GM23248 (cell line): ENCODE measurements at regions not wholly inside any gene's neighbourhood (a gene's known extent, or its start where the extent isn't known, plus 50 kb on each side); places are given as distances from the start of the nearest gene placed in this dataset.

Experiments used
- DNase-seq: peaks from one replicate; pipeline ENCODE4 v3.0.0-alpha.2; 2015
- H2AFZ ChIP-seq: fragments of 200-600 bp; sonication (generic); 2 replicates; pipeline ENCODE4 v1.6.1; 2016; ENCODE audit warnings: antibody characterized with exemption
- H3F3A ChIP-seq: fragments of 200-600 bp; sonication (generic); 2 replicates; pipeline ENCODE4 v1.6.1; 2016; ENCODE audit warnings: mild to moderate bottlenecking, antibody characterized with exemption, mixed run types; ENCODE audit not compliant: insufficient read depth
- H3K27ac ChIP-seq: fragments of 200-600 bp; sonication (generic); 2 replicates; pipeline ENCODE4 v1.5.1; 2016; ENCODE audit warnings: mild to moderate bottlenecking
- H3K27me3 ChIP-seq: fragments of 200-600 bp; sonication (generic); replicated peaks from 2 replicates; pipeline ENCODE4 v1.6.1; 2016; ENCODE audit warnings: mild to moderate bottlenecking; ENCODE audit not compliant: insufficient read depth
- H3K36me3 ChIP-seq: fragments of 200-600 bp; sonication (generic); 2 replicates; pipeline ENCODE4 v1.6.1; 2016; ENCODE audit warnings: low read depth, mild to moderate bottlenecking
- H3K4me1 ChIP-seq: fragments of 200-600 bp; sonication (generic); 2 replicates; pipeline ENCODE4 v1.6.1; 2016; ENCODE audit warnings: mild to moderate bottlenecking; ENCODE audit not compliant: insufficient read depth
- H3K4me2 ChIP-seq: fragments of 200-600 bp; sonication (generic); one replicate; pipeline ENCODE4 v1.6.1; 2016; ENCODE audit warnings: mild to moderate bottlenecking; ENCODE audit not compliant: unreplicated experiment
- H3K4me3 ChIP-seq: fragments of 200-600 bp; sonication (generic); 2 replicates; pipeline ENCODE4 v1.5.1; 2016; ENCODE audit warnings: mild to moderate bottlenecking
- H3K79me2 ChIP-seq: fragments of 200-600 bp; sonication (generic); 2 replicates; pipeline ENCODE4 v1.6.1; 2016; ENCODE audit warnings: mild to moderate bottlenecking; ENCODE audit not compliant: insufficient read depth
- H3K9ac ChIP-seq: fragments of 200-600 bp; sonication (generic); 2 replicates; pipeline ENCODE4 v1.6.1; 2016; ENCODE audit warnings: mild to moderate bottlenecking
- H3K9me2 ChIP-seq: fragments of 200-600 bp; sonication (generic); 2 replicates; pipeline ENCODE4 v1.6.1; 2016; ENCODE audit warnings: mixed run types, mild to moderate bottlenecking, moderate library complexity; ENCODE audit not compliant: insufficient read depth
- H3K9me3 ChIP-seq: fragments of 200-600 bp; sonication (generic); one replicate; pipeline ENCODE4 v1.6.1; 2017; ENCODE audit warnings: low read depth
- H4K20me1 ChIP-seq: fragments of 200-600 bp; sonication (generic); 2 replicates; pipeline ENCODE4 v1.6.0; 2016; ENCODE audit not compliant: insufficient read depth
- EZH2 ChIP-seq: fragments of 200-600 bp; sonication (generic); IDR thresholded peaks from 2 replicates; pipeline ENCODE4 v1.6.1; 2018; ENCODE audit warnings: antibody characterized with exemption, mild to moderate bottlenecking; ENCODE audit not compliant: insufficient read depth, poor library complexity, severe bottlenecking
- EZH2phosphoT487 ChIP-seq: fragments of 200-600 bp; sonication (generic); IDR thresholded peaks from 2 replicates; pipeline ENCODE4 v1.6.1; 2018; ENCODE audit warnings: antibody characterized with exemption, moderate library complexity, mild to moderate bottlenecking, low read depth; ENCODE audit not compliant: insufficient read depth
- whole genome bisulfite sequencing, 2 experiments: methylation state at CpG; one replicate each; pipeline ENCODE4 v1.1.6; 2015 to 2017; ENCODE audit warnings: low lambda C conversion rate in 2 of 2, low coverage in 1 of 2; ENCODE audit errors: missing lambda C conversion rate in 2 of 2; 5-methylcytosine and 5-hydroxymethylcytosine counted together
- in situ Hi-C: fragments of 300-500 bp; cut with MboI; formaldehyde crosslinking; loops from 2 replicates; pipeline ENCODE4 v1.15.0; 2020

DNA sequence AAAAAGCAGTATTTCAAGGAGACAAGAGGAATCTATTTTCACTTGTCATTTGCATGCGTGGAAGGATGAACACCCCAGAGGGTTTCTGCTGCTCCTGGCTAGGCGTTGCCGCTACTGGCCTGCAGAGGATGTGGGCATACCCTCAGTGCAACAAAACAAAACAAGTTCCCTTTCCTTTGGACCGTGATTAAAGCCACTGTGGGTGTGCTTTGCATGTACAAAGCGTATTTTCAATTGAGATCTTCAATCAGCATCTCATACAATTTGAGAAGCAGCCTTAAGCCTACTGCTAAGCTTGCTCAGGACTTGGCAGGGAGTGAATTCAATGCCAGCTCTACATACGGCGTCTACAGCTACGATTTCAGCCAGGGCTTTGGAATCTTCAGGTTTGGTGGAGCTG, 298.4 kb downstream of the LPIN1 start:
- H3K4me3 ChIP-seq, result no peak overlapping the region
- no peak overlapping the region for H3K9ac ChIP-seq
- H3F3A ChIP-seq, result no peaks in the 10 kb centered on the region
- H3K9me2 ChIP-seq, result no peaks in the 10 kb centered on the region
- no peaks in the 10 kb centered on the region for H3K79me2 ChIP-seq
- H3K4me1 ChIP-seq, result peaks cover 16% of the 10 kb centered on the region
- H3K36me3 ChIP-seq, result no peaks in the 10 kb centered on the region
- H3K4me2 ChIP-seq, result no peak overlapping the region
- H3K27ac ChIP-seq, result no peak overlapping the region
- DNase-seq, result no peak
- no peak for TF ChIP-seq EZH2
- no peak for TF ChIP-seq EZH2phosphoT487
- no peaks in the 10 kb centered on the region for H3K9me3 ChIP-seq
- H2AFZ ChIP-seq, result no peak overlapping the region
- no peaks in the 10 kb centered on the region for H3K27me3 ChIP-seq
- H4K20me1 ChIP-seq, result no peaks in the 10 kb centered on the region
- in situ Hi-C loops, result no loop called here
- 79 to 82% methylated on average over 8 of the region's 8 CpGs for WGBS, 2 experiments

DNA sequence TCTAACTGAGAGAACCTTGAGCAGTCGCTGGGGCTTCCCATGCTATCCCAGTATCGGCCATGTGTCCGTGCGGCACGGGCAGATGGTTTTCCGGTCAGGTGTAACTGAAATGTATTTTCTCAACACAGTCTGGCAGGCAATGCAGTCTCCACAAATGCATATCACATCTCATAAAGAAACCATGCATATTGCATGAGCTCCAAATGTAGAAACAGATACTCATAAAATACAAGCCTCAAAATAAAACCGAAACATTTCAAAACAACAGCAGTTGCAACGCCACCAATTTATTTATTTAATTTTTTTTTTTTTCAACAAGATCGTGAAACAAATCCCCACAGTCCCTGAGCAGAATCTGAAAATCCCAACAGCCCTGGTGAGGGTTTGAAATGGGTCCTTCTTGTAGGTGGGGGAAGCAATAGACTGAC, 299.4 kb downstream of the LPIN1 start:
- Histone ChIP-seq H3K27me3 (no peaks in the 10 kb centered on the region), H3K9ac (no peak overlapping the region), H3F3A (peaks cover 8% of the 10 kb centered on the region), H3K9me2 (no peaks in the 10 kb centered on the region), H3K79me2 (no peaks in the 10 kb centered on the region), H3K4me1 (peaks cover 25% of the 10 kb centered on the region), H2AFZ (no peak overlapping the region), H3K4me2 (peak overlapping the region; percentile 82), H3K36me3 (no peaks in the 10 kb centered on the region), H3K4me3 (peak overlapping the region; percentile 39), H3K27ac (no peak overlapping the region), H3K9me3 (no peaks in the 10 kb centered on the region), H4K20me1 (no peaks in the 10 kb centered on the region)
- in situ Hi-C loops, result no loop called here
- WGBS, 2 experiments, result 68 to 69% methylated on average over 9 of the region's 9 CpGs
- TF ChIP-seq EZH2phosphoT487, result no peak
- TF ChIP-seq EZH2, result no peak
- DNase-seq, result peak; percentile 12

DNA sequence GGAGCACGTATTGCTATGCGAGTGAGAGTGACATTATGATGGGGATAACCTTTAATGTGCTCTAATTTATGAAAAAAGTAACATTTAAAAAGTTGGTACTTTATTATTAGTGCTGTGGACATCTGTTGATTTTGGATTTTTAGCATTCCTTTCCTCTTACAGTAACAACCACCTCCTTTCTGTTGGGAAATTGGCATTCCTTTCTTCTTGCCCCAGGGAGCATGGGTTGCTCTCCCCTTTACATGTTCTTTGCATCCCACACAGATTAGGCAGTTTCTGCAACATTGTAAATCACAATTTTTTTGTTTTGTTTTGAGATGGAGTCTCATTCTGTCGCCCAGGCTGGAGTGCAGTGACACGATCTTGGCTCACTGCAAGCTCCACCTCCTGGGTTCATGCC, 300.2 kb downstream of the LPIN1 start:
- Histone ChIP-seq H3K9me2 (no peaks in the 10 kb centered on the region), H3K9me3 (no peaks in the 10 kb centered on the region), H3K36me3 (no peaks in the 10 kb centered on the region), H3K9ac (no peak overlapping the region), H3K27ac (no peak overlapping the region), H3F3A (peaks cover 9% of the 10 kb centered on the region), H4K20me1 (no peaks in the 10 kb centered on the region), H3K27me3 (no peaks in the 10 kb centered on the region), H2AFZ (no peak overlapping the region), H3K79me2 (no peaks in the 10 kb centered on the region), H3K4me2 (peak overlapping the region; percentile 82), H3K4me3 (peak overlapping the region; percentile 39; the same call in 1 of the 2 replicates), H3K4me1 (peaks cover 30% of the 10 kb centered on the region)
- TF ChIP-seq EZH2 (no peak), EZH2phosphoT487 (no peak)
- 22 to 30% methylated on average over 4 of the region's 4 CpGs for WGBS, 2 experiments
- peak; percentile 53 for DNase-seq
- in situ Hi-C loops, result no loop called here

DNA sequence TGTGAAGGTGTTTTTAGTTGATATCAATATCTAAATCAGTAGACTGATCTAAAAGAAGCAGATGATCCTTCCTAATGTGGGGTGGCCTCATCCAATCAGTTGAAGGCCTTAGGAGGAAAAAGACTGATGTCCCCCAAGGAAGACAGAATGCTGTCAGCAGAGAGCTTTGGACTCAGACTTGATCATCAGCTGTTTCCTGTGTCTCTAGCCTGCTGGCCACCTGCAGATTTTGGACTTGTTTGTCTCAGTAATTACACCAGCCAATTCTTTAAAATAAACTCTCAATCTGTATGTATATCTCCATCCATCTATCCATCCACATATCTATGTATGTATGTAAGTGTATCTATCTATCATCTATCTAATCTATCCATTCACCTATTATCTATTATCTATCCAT, 301.3 kb downstream of the LPIN1 start:
- no peak overlapping the region for H3K27ac ChIP-seq
- no peak for TF ChIP-seq EZH2phosphoT487
- in situ Hi-C loops, result no loop called here
- peaks cover 38% of the 10 kb centered on the region for H3K4me1 ChIP-seq
- no peaks in the 10 kb centered on the region for H3K9me3 ChIP-seq
- no peaks in the 10 kb centered on the region for H3K36me3 ChIP-seq
- H3K4me3 ChIP-seq, result no peak overlapping the region
- no peak overlapping the region for H2AFZ ChIP-seq
- H3F3A ChIP-seq, result peaks cover 16% of the 10 kb centered on the region
- H3K27me3 ChIP-seq, result no peaks in the 10 kb centered on the region
- H3K79me2 ChIP-seq, result no peaks in the 10 kb centered on the region
- no peak for DNase-seq
- H3K9me2 ChIP-seq, result no peaks in the 10 kb centered on the region
- no peaks in the 10 kb centered on the region for H4K20me1 ChIP-seq
- H3K4me2 ChIP-seq, result no peak overlapping the region
- no peak overlapping the region for H3K9ac ChIP-seq

GRCh38 chr2:12048550-12048949, 302.1 kb downstream of the LPIN1 start:
- H2AFZ ChIP-seq, result no peak overlapping the region
- in situ Hi-C loops, result no loop called here
- peaks cover 16% of the 10 kb centered on the region for H3F3A ChIP-seq
- H3K9ac ChIP-seq, result no peak overlapping the region
- no peak for DNase-seq
- WGBS, 2 experiments, result 65 to 71% methylated on average over 4 of the region's 4 CpGs
- peaks cover 38% of the 10 kb centered on the region for H3K4me1 ChIP-seq
- H3K9me2 ChIP-seq, result no peaks in the 10 kb centered on the region
- TF ChIP-seq EZH2, result no peak
- TF ChIP-seq EZH2phosphoT487, result no peak
- H3K27me3 ChIP-seq, result no peaks in the 10 kb centered on the region
- H3K27ac ChIP-seq, result no peak overlapping the region
- H3K4me3 ChIP-seq, result no peak overlapping the region
- no peaks in the 10 kb centered on the region for H3K36me3 ChIP-seq
- H3K4me2 ChIP-seq, result no peak overlapping the region
- H3K9me3 ChIP-seq, result no peaks in the 10 kb centered on the region
- no peaks in the 10 kb centered on the region for H4K20me1 ChIP-seq
- H3K79me2 ChIP-seq, result no peaks in the 10 kb centered on the region
